HFFc6 (cell line): ENCODE measurements at regions not wholly inside any gene's neighbourhood (a gene's known extent, or its start where the extent isn't known, plus 50 kb on each side); places are given as distances from the start of the nearest gene placed in this dataset.

Source experiments
- DNase-seq: peaks from one replicate; pipeline ENCODE4 v3.0.0-alpha.2; 2018
- H3K27ac Mint-ChIP-seq: 2 replicates; pipeline ENCODE4 v1.8.0; 2020; ENCODE audit warnings: mild to moderate bottlenecking, mixed read lengths
- H3K27me3 Mint-ChIP-seq: 2 replicates; pipeline ENCODE4 v1.8.0; 2021; ENCODE audit warnings: mild to moderate bottlenecking, moderate library complexity, mixed read lengths; ENCODE audit not compliant: insufficient read depth
- H3K36me3 Mint-ChIP-seq: 2 replicates; pipeline ENCODE4 v1.8.0; 2021; ENCODE audit warnings: low read depth, mixed read lengths
- H3K4me1 Mint-ChIP-seq: 2 replicates; pipeline ENCODE4 v1.8.0; 2020; ENCODE audit warnings: low read depth, mixed read lengths
- H3K4me3 Mint-ChIP-seq: 2 replicates; pipeline ENCODE4 v1.8.0; 2020; ENCODE audit warnings: mild to moderate bottlenecking, moderate library complexity, mixed read lengths
- H3K9me3 Mint-ChIP-seq: 2 replicates; pipeline ENCODE4 v1.8.0; 2020; ENCODE audit warnings: mild to moderate bottlenecking, mixed read lengths
- TF ChIP-seq, protein P1 (sequence below): fragments of 200-600 bp; sonication (generic); IDR thresholded peaks from 2 replicates; pipeline ENCODE4 v1.5.0; 2021; ENCODE audit warnings: antibody characterized with exemption, mild to moderate bottlenecking

DNA sequence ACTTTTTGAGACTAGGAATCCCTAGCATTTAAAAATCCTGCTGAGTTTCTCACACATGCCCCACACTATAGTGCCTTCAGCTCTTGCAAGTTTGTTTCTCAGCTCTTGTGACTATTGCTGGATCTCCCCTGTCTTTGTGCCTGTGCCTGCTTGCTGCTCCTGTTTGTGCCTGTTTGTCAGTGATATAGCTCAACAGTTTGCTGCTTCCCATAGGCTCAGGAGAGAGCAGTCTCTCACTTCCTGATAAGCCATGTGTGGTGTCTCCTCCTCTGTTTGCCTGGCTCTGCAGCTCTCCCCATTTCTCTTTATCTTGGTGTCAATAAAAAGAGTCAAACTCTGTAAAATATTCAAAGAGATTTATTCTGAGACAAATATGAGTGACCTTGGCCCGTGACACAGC is 259.8 kb upstream of the CLNK start:
- Mint-ChIP-seq H3K4me3 (no peak overlapping the region), H3K9me3 (peaks cover 65% of the 10 kb centered on the region), H3K27me3 (peaks cover 2% of the 10 kb centered on the region), H3K4me1 (no peaks in the 10 kb centered on the region), H3K36me3 (no peaks in the 10 kb centered on the region), H3K27ac (no peak overlapping the region)
- no peak for DNase-seq
- TF ChIP-seq, protein P1, sequence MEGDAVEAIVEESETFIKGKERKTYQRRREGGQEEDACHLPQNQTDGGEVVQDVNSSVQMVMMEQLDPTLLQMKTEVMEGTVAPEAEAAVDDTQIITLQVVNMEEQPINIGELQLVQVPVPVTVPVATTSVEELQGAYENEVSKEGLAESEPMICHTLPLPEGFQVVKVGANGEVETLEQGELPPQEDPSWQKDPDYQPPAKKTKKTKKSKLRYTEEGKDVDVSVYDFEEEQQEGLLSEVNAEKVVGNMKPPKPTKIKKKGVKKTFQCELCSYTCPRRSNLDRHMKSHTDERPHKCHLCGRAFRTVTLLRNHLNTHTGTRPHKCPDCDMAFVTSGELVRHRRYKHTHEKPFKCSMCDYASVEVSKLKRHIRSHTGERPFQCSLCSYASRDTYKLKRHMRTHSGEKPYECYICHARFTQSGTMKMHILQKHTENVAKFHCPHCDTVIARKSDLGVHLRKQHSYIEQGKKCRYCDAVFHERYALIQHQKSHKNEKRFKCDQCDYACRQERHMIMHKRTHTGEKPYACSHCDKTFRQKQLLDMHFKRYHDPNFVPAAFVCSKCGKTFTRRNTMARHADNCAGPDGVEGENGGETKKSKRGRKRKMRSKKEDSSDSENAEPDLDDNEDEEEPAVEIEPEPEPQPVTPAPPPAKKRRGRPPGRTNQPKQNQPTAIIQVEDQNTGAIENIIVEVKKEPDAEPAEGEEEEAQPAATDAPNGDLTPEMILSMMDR, result no peak

DNA sequence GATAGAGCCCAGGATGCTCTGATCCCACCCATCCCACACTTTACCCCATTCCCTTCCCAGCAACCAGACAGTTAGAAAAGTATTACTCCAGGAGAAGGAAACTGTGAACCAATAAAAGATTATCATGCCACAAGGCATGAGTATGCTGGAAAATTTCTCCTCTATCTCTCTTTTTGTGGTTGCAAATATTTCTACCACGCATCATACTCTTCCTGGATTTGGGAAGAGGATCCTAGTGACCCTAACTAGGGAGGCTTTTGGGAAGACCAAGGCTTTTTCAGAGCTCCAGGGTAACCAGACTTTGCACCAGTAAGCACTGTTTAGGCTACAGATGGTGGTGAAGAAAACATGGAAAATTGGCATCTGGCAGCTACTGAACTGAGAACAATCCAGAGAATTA is 257.6 kb upstream of the CLNK start:
- no peak for DNase-seq
- Mint-ChIP-seq H3K27me3 (peaks cover 2% of the 10 kb centered on the region), H3K4me1 (no peaks in the 10 kb centered on the region), H3K36me3 (no peaks in the 10 kb centered on the region), H3K9me3 (peaks cover 54% of the 10 kb centered on the region), H3K27ac (no peak overlapping the region), H3K4me3 (no peak overlapping the region)
- TF ChIP-seq, protein P1, result no peak

DNA sequence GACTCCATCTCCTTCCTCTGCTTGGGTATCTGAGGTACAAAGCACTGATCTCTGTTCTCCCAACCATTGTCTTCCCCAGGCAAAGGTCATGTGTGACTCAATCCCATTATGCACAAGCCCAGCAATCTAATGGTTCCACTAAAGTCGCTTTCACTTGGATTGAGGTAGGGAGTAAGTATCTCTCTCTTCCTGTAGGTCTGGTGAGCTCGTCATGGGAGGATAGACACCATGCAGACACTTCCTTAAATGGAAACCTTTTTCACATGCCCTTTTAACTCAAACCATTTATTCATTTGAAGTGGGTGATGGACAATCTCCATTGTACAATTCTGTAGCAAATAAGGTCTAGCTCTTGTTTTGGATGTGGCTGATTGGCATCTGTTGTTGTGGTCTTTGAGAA is 245.2 kb upstream of the CLNK start:
- Mint-ChIP-seq H3K36me3 (no peaks in the 10 kb centered on the region; the same call in 1 of the 2 replicates), H3K27me3 (no peaks in the 10 kb centered on the region), H3K4me3 (no peak overlapping the region), H3K27ac (no peak overlapping the region), H3K4me1 (no peaks in the 10 kb centered on the region), H3K9me3 (peaks cover 20% of the 10 kb centered on the region)
- DNase-seq, result no peak
- TF ChIP-seq, protein P1, result no peak

DNA sequence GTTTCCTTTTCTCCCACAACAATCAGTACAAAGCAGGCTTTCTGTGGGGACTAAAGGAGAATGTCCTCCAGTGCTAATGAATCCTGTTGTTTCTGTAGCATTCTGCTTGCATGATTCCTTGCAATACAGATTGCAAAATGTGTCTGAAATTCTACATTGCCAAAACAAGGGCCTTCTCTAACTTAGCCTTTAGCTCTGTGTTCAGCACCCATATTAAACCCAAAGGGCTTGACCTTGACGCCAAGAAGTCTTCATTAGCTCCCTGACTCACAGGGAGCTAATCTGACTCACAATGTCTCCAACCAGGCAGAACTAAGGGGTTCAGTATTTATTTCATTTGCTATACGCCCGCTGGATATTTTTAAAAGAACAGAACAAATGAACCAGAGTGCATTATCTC is 241.4 kb upstream of the CLNK start:
- H3K27me3 Mint-ChIP-seq, result no peaks in the 10 kb centered on the region; the same call in 1 of the 2 replicates
- no peak overlapping the region for H3K27ac Mint-ChIP-seq
- no peak for DNase-seq
- no peaks in the 10 kb centered on the region for H3K4me1 Mint-ChIP-seq
- H3K4me3 Mint-ChIP-seq, result no peak overlapping the region
- TF ChIP-seq, protein P1, result no peak
- peaks cover 20% of the 10 kb centered on the region for H3K9me3 Mint-ChIP-seq
- no peaks in the 10 kb centered on the region; the same call in 1 of the 2 replicates for H3K36me3 Mint-ChIP-seq

DNA sequence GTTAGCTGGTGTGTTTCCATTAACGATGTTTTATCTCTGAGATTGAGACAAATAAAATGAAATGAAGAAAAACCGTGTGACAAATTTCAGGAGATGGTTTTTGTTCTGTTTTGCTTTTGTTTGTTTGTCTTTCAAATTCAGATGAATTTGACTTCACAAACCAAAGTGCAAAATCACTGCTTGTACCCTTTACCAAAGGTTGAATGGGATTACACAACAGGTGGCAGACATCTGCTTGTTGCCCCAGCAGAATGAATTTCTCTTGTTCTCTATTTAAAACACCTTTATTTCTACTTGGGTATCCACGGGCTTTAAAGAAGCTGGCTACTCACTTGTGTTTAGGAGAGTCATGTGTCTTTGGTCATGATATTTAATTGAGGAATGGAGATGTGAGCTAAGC is 239.7 kb upstream of the CLNK start:
- Mint-ChIP-seq H3K4me1 (no peaks in the 10 kb centered on the region), H3K4me3 (no peak overlapping the region), H3K36me3 (no peaks in the 10 kb centered on the region), H3K9me3 (peaks cover 13% of the 10 kb centered on the region), H3K27me3 (no peaks in the 10 kb centered on the region; the same call in 1 of the 2 replicates), H3K27ac (no peak overlapping the region)
- TF ChIP-seq, protein P1, result no peak
- DNase-seq, result no peak

DNA sequence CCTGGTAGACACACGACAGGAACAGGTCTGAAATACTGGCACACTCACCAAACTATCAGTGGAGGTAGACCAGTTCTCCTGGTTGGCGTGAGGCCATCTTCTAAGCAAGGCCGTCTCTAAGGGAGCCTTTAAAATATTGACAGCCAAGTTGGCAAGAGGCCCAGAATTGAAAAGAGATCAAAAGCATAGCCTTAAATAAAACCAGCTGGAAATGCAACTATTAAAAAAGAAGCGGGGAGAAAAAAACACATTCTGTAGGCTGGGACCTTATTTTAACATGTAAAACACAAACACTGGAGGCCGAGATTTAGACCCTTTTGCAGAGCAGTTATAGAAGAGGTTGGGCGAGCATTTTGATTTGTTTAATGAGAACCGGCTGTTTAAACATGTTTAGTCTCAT is 233.0 kb upstream of the CLNK start:
- Mint-ChIP-seq H3K4me3 (no peak overlapping the region), H3K4me1 (no peaks in the 10 kb centered on the region), H3K27ac (no peak overlapping the region), H3K36me3 (no peaks in the 10 kb centered on the region), H3K9me3 (peaks cover 15% of the 10 kb centered on the region), H3K27me3 (no peaks in the 10 kb centered on the region; the same call in 1 of the 2 replicates)
- TF ChIP-seq, protein P1, result no peak
- DNase-seq, result no peak
